ENCODE measurements at regions not wholly inside any gene's neighbourhood (a gene's known extent, or its start where the extent isn't known, plus 50 kb on each side); places are given as distances from the start of the nearest gene placed in this dataset.

- H3K9me3 ChIP-seq (ENCODE audit: control insufficient read depth, low read length) = peaks cover 22% of the 10 kb centered on the region
- H3K9ac ChIP-seq (ENCODE audit: extremely low read depth, low read length, poor library complexity, severe bottlenecking) = no peak overlapping the region
- peak; percentile 93 for DNase-seq
- peak; percentile 44 for TF ChIP-seq CTCF (conservative IDR thresholded peaks at IDR 0.05)
- H3K9me3 Mint-ChIP-seq = peaks cover 10% of the 10 kb centered on the region
- peak overlapping the region; percentile 40 for H3K27ac Mint-ChIP-seq
- peaks cover 39% of the 10 kb centered on the region for H3K4me1 Mint-ChIP-seq
- no peak overlapping the region for H3K4me3 ChIP-seq (ENCODE audit: low read length)
- no peaks in the 10 kb centered on the region for H3K27me3 ChIP-seq (ENCODE audit: control insufficient read depth, insufficient read depth, low read length, poor library complexity, severe bottlenecking)
- H3K36me3 Mint-ChIP-seq (ENCODE audit: low read depth) = peaks cover 8% of the 10 kb centered on the region
- H3K27me3 Mint-ChIP-seq (ENCODE audit: insufficient read depth) = no peaks in the 10 kb centered on the region
- 56 to 57% methylated on average over 8 to 16 of the region's 16 CpGs for WGBS, 2 experiments (ENCODE audit: insufficient coverage in 1 of 2, insufficient read length in 1 of 2)
- H3K4me1 ChIP-seq (ENCODE audit: control insufficient read depth, insufficient read depth, low read length) = peaks cover 6% of the 10 kb centered on the region
- no peak overlapping the region for H3K4me3 Mint-ChIP-seq
- H3K27ac ChIP-seq (ENCODE audit: low read depth, low read length) = no peak overlapping the region
- no peaks in the 10 kb centered on the region for H3K36me3 ChIP-seq (ENCODE audit: control insufficient read depth, insufficient read depth, low read length)
Measured at GRCh38 chr2:67215214-67216055, 181.7 kb upstream of the ETAA1 start.

GRCh38 chr2:67216103-67216502, 181.0 kb upstream of the ETAA1 start:
- Histone ChIP-seq H3K4me3 (ENCODE audit: low read length) (peak overlapping the region; percentile 27), H3K9me3 (ENCODE audit: control insufficient read depth, low read length) (peaks cover 22% of the 10 kb centered on the region), H3K27me3 (ENCODE audit: control insufficient read depth, insufficient read depth, low read length, poor library complexity, severe bottlenecking) (no peaks in the 10 kb centered on the region), H3K9ac (ENCODE audit: extremely low read depth, low read length, poor library complexity, severe bottlenecking) (no peak overlapping the region), H3K27ac (ENCODE audit: low read depth, low read length) (no peak overlapping the region), H3K36me3 (ENCODE audit: control insufficient read depth, insufficient read depth, low read length) (no peaks in the 10 kb centered on the region), H3K4me1 (ENCODE audit: control insufficient read depth, insufficient read depth, low read length) (peaks cover 6% of the 10 kb centered on the region)
- Mint-ChIP-seq H3K4me3 (no peak overlapping the region), H3K4me1 (peaks cover 39% of the 10 kb centered on the region), H3K36me3 (ENCODE audit: low read depth) (peaks cover 8% of the 10 kb centered on the region), H3K27me3 (ENCODE audit: insufficient read depth) (no peaks in the 10 kb centered on the region), H3K27ac (peak overlapping the region; percentile 57), H3K9me3 (peaks cover 10% of the 10 kb centered on the region)
- TF ChIP-seq CTCF (conservative IDR thresholded peaks at IDR 0.05) = no peak
- WGBS, 2 experiments (ENCODE audit: insufficient coverage in 1 of 2, insufficient read length in 1 of 2) = 76 to 94% methylated on average over 2 to 4 of the region's 4 CpGs
- no peak for DNase-seq

- peaks cover 8% of the 10 kb centered on the region for H3K36me3 Mint-ChIP-seq (ENCODE audit: low read depth)
- no peaks in the 10 kb centered on the region for H3K36me3 ChIP-seq (ENCODE audit: control insufficient read depth, insufficient read depth, low read length)
- DNase-seq = peak; percentile 47
- no peaks in the 10 kb centered on the region for H3K27me3 Mint-ChIP-seq (ENCODE audit: insufficient read depth)
- H3K9me3 Mint-ChIP-seq = peaks cover 10% of the 10 kb centered on the region
- H3K4me3 Mint-ChIP-seq = no peak overlapping the region
- peaks cover 6% of the 10 kb centered on the region for H3K4me1 ChIP-seq (ENCODE audit: control insufficient read depth, insufficient read depth, low read length)
- H3K4me3 ChIP-seq (ENCODE audit: low read length) = peak overlapping the region; percentile 64
- H3K4me1 Mint-ChIP-seq = peaks cover 39% of the 10 kb centered on the region
- WGBS, 2 experiments (ENCODE audit: insufficient coverage in 1 of 2, insufficient read length in 1 of 2) = 80% methylated on average over 1 of the region's 1 CpG; no CpG with 5 or more reads in 1 of the 2 experiments
- H3K27me3 ChIP-seq (ENCODE audit: control insufficient read depth, insufficient read depth, low read length, poor library complexity, severe bottlenecking) = no peaks in the 10 kb centered on the region
- no peak overlapping the region for H3K27ac ChIP-seq (ENCODE audit: low read depth, low read length)
- no peak for TF ChIP-seq CTCF (conservative IDR thresholded peaks at IDR 0.05)
- H3K9me3 ChIP-seq (ENCODE audit: control insufficient read depth, low read length) = peaks cover 22% of the 10 kb centered on the region
- no peak overlapping the region for H3K9ac ChIP-seq (ENCODE audit: extremely low read depth, low read length, poor library complexity, severe bottlenecking)
- peak overlapping the region; percentile 56 for H3K27ac Mint-ChIP-seq
Measured at GRCh38 chr2:67216881-67217280, 180.3 kb upstream of the ETAA1 start.
